RWPE1 (cell line): ENCODE measurements at regions not wholly inside any gene's neighbourhood (a gene's known extent, or its start where the extent isn't known, plus 50 kb on each side); places are given as distances from the start of the nearest gene placed in this dataset.

Source experiments
- CTCF ChIA-PET: fragments of 350-600 bp; sonication (Branson Sonifier 250); formaldehyde crosslinking; extraction: SDS; loops from one replicate; lab custom pipeline; 2021; lab: Yijun Ruan, JAX
- POLR2A ChIA-PET: fragments of 400-600 bp; formaldehyde crosslinking; extraction: SDS; loops from one replicate; lab custom pipeline; 2020; ENCODE audit warnings: antibody characterized with exemption; ENCODE audit not compliant: low non-redundant PET; lab: Yijun Ruan, JAX
- DNase-seq: peaks from one replicate; pipeline ENCODE4 v3.0.0; 2012; ENCODE audit warnings: low spot score
- H3K27ac ChIP-seq: fragments of 450-650 bp; 2 replicates; pipeline ENCODE4 v1.5.1; 2017
- CTCF ChIP-seq: fragments of 450-650 bp; conservative IDR thresholded peaks from 2 replicates; pipeline ENCODE4 v1.5.1; 2017; ENCODE audit warnings: low read depth, mild to moderate bottlenecking

DNA sequence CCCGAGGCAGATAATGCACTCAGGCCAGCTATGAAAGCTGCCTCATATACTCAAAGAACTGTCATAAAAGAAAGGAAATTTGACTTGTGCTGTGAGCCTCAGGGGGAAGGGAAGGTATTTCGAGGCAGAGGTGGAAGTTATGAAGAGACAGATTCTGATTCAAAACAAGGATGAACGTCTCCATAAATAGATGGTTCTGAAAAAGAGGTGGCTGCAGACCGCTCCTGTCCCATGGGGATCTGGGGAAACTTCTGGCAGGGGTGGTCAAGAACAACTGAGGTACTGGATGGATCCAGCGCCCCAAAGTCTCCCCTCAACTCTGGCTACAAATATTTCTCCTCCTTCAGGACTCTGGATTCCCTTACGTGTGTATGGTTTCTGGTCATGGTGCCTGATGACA is 168.1 kb upstream of the IRS2 start:
- no peak overlapping the region for H3K27ac ChIP-seq
- CTCF ChIA-PET: interaction anchor here (0.5 kb wide), 1 partner anchor 585 kb away, joined by 4 read pairs; no protein-coding TSS in a partner anchor
- DNase-seq: no peak
- TF ChIP-seq CTCF: no peak
- POLR2A ChIA-PET: no interaction called here

DNA sequence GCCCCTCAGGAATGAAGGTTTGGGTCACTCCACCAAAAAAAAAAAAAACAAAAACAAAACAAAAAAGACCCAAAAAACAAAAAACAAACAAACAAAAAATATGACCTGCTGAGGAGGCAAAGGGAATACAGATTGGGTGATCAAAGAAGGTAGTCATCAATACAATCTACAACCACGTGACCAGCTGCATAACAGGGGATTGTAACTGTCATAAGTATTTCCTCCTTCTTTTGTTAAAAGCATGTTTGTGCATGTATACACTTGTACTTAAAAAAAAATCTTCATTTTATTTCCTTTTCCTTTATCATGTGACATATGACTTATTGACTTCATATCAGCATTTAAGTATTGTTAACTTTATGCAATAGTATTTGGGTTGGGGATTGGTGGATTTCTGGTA is 165.1 kb upstream of the IRS2 start:
- TF ChIP-seq CTCF: no peak
- H3K27ac ChIP-seq: no peak overlapping the region
- DNase-seq: no peak
- ChIA-PET CTCF (interaction anchor here (0.7 kb wide), 1 partner anchor 71 kb away, joined by 8 read pairs; no protein-coding TSS in a partner anchor), POLR2A (no interaction called here)

- POLR2A ChIA-PET: no interaction called here
- H3K27ac ChIP-seq: no peak overlapping the region
- no peak for TF ChIP-seq CTCF
- CTCF ChIA-PET: no interaction called here
- DNase-seq: no peak
These were observed 163.0 kb upstream of the IRS2 start for GRCh38 chr13:109949397-109949796.

GRCh38 chr13:109947006-109947405 is 160.6 kb upstream of the IRS2 start:
- CTCF ChIA-PET: no interaction called here
- no peak overlapping the region for H3K27ac ChIP-seq
- POLR2A ChIA-PET: no interaction called here
- DNase-seq: no peak
- no peak for TF ChIP-seq CTCF

DNA sequence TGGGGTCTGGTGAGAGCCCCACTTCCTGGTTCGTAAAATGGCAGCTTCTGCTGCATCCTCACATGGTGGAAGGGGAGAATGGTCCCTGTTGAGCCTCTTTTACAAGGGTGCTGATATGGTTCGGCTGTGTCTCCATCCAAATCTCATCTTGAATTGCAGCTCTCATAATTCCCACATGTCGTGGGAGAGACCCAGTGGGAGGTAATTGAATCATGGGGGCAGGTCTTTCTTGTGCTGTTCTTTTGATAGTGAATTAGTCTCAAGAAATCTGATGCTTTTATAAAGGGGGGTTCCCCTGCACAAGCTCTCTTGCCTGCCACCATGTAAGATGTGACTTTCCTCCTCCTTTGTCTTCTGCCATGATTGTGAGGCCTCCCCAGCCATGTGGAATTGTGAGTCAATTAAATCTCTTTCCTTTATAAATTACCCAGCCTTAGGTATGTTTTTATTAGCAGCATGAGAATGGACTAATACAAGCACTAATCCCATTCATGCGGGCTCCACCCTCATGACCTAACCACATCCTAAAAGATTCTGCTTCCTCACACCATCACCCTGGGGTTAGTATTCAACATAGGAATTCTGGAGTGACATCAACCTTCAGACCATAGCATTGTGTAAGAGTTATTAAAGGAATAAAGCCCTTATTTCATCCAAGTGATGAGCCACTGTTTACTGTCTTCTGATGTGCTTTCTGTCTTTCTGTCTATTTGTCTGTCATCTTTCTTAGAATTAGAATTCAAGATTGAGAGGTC is 159.0 kb upstream of the IRS2 start:
- ChIA-PET POLR2A (no interaction called here), CTCF (no interaction called here)
- DNase-seq: peak; percentile 76
- TF ChIP-seq CTCF: no peak
- peak overlapping the region; percentile 62; the same call in 1 of the 2 replicates for H3K27ac ChIP-seq

GRCh38 chr13:109941951-109942350 is 155.6 kb upstream of the IRS2 start:
- peak; percentile 8 for DNase-seq
- H3K27ac ChIP-seq: no peak overlapping the region
- ChIA-PET CTCF (no interaction called here), POLR2A (no interaction called here)
- no peak for TF ChIP-seq CTCF
